ENCODE measurements at regions not wholly inside any gene's neighbourhood (a gene's known extent, or its start where the extent isn't known, plus 50 kb on each side); places are given as distances from the start of the nearest gene placed in this dataset.

GRCh38 chr1:34470401-34470800 lies 284.4 kb upstream of the GJB5 start:
- Histone ChIP-seq H2AFZ (ENCODE audit: low read length) (no peak overlapping the region), H3K79me2 (ENCODE audit: low read length) (no peaks in the 10 kb centered on the region), H3K9ac (ENCODE audit: low read length) (no peak overlapping the region), H3K4me2 (ENCODE audit: low read depth, low read length, poor library complexity, severe bottlenecking) (no peak overlapping the region), H3K36me3 (ENCODE audit: insufficient read depth, low read length) (no peaks in the 10 kb centered on the region), H3K9me2 (replicated peaks; ENCODE audit: insufficient read depth, low read length) (no peaks in the 10 kb centered on the region), H3K4me1 (ENCODE audit: low read length) (no peaks in the 10 kb centered on the region), H3K9me3 (ENCODE audit: low read length) (no peaks in the 10 kb centered on the region), H3K27me3 (ENCODE audit: low read length) (no peaks in the 10 kb centered on the region), H4K20me1 (ENCODE audit: insufficient read depth, low read depth, low read length) (no peaks in the 10 kb centered on the region), H3K27ac (ENCODE audit: low read length) (no peak overlapping the region), H3K4me3 (ENCODE audit: low read length) (no peak overlapping the region)
- no peak for DNase-seq

- DNase-seq: no peak
- H3K4me1 ChIP-seq (ENCODE audit: low read length): no peaks in the 10 kb centered on the region
- no peak overlapping the region for H3K9ac ChIP-seq (ENCODE audit: low read length)
- no peak overlapping the region for H3K27ac ChIP-seq (ENCODE audit: low read length)
- no peaks in the 10 kb centered on the region for H4K20me1 ChIP-seq (ENCODE audit: insufficient read depth, low read depth, low read length)
- H3K9me2 ChIP-seq (replicated peaks; ENCODE audit: insufficient read depth, low read length): no peaks in the 10 kb centered on the region
- H3K4me2 ChIP-seq (ENCODE audit: low read depth, low read length, poor library complexity, severe bottlenecking): no peak overlapping the region
- no peaks in the 10 kb centered on the region for H3K79me2 ChIP-seq (ENCODE audit: low read length)
- no peaks in the 10 kb centered on the region for H3K9me3 ChIP-seq (ENCODE audit: low read length)
- H3K36me3 ChIP-seq (ENCODE audit: insufficient read depth, low read length): no peaks in the 10 kb centered on the region
- no peak overlapping the region for H3K4me3 ChIP-seq (ENCODE audit: low read length)
- H3K27me3 ChIP-seq (ENCODE audit: low read length): no peaks in the 10 kb centered on the region
- no peak overlapping the region for H2AFZ ChIP-seq (ENCODE audit: low read length)
Measured at GRCh38 chr1:34474566-34474965, 280.3 kb upstream of the GJB5 start.

- H3K4me3 ChIP-seq (ENCODE audit: low read length): no peak overlapping the region
- no peaks in the 10 kb centered on the region for H3K27me3 ChIP-seq (ENCODE audit: low read length)
- no peak overlapping the region for H3K4me2 ChIP-seq (ENCODE audit: low read depth, low read length, poor library complexity, severe bottlenecking)
- no peaks in the 10 kb centered on the region for H3K79me2 ChIP-seq (ENCODE audit: low read length)
- H3K27ac ChIP-seq (ENCODE audit: low read length): no peak overlapping the region
- H4K20me1 ChIP-seq (ENCODE audit: insufficient read depth, low read depth, low read length): no peaks in the 10 kb centered on the region
- DNase-seq: no peak
- no peaks in the 10 kb centered on the region for H3K4me1 ChIP-seq (ENCODE audit: low read length)
- no peaks in the 10 kb centered on the region for H3K9me2 ChIP-seq (replicated peaks; ENCODE audit: insufficient read depth, low read length)
- H3K36me3 ChIP-seq (ENCODE audit: insufficient read depth, low read length): no peaks in the 10 kb centered on the region
- no peak overlapping the region for H2AFZ ChIP-seq (ENCODE audit: low read length)
- no peaks in the 10 kb centered on the region for H3K9me3 ChIP-seq (ENCODE audit: low read length)
- no peak overlapping the region for H3K9ac ChIP-seq (ENCODE audit: low read length)
Measured at GRCh38 chr1:34476371-34476770, 278.5 kb upstream of the GJB5 start.

GRCh38 chr1:34477632-34478141 lies 277.2 kb upstream of the GJB5 start:
- H3K27ac ChIP-seq (ENCODE audit: low read length): no peak overlapping the region
- no peak overlapping the region for H3K4me2 ChIP-seq (ENCODE audit: low read depth, low read length, poor library complexity, severe bottlenecking)
- no peaks in the 10 kb centered on the region for H4K20me1 ChIP-seq (ENCODE audit: insufficient read depth, low read depth, low read length)
- no peaks in the 10 kb centered on the region for H3K4me1 ChIP-seq (ENCODE audit: low read length)
- H2AFZ ChIP-seq (ENCODE audit: low read length): no peak overlapping the region
- H3K4me3 ChIP-seq (ENCODE audit: low read length): no peak overlapping the region
- no peaks in the 10 kb centered on the region for H3K79me2 ChIP-seq (ENCODE audit: low read length)
- no peak overlapping the region for H3K9ac ChIP-seq (ENCODE audit: low read length)
- no peaks in the 10 kb centered on the region for H3K36me3 ChIP-seq (ENCODE audit: insufficient read depth, low read length)
- no peak for DNase-seq
- no peaks in the 10 kb centered on the region for H3K9me3 ChIP-seq (ENCODE audit: low read length)
- no peaks in the 10 kb centered on the region for H3K9me2 ChIP-seq (replicated peaks; ENCODE audit: insufficient read depth, low read length)
- H3K27me3 ChIP-seq (ENCODE audit: low read length): no peaks in the 10 kb centered on the region

GRCh38 chr1:34478515-34479076 lies 276.3 kb upstream of the GJB5 start:
- Histone ChIP-seq H3K27ac (ENCODE audit: low read length) (no peak overlapping the region), H4K20me1 (ENCODE audit: insufficient read depth, low read depth, low read length) (no peaks in the 10 kb centered on the region), H3K9me3 (ENCODE audit: low read length) (no peaks in the 10 kb centered on the region), H3K4me2 (ENCODE audit: low read depth, low read length, poor library complexity, severe bottlenecking) (no peak overlapping the region), H3K4me1 (ENCODE audit: low read length) (no peaks in the 10 kb centered on the region), H3K27me3 (ENCODE audit: low read length) (no peaks in the 10 kb centered on the region), H3K9me2 (replicated peaks; ENCODE audit: insufficient read depth, low read length) (no peaks in the 10 kb centered on the region), H3K79me2 (ENCODE audit: low read length) (no peaks in the 10 kb centered on the region), H3K9ac (ENCODE audit: low read length) (no peak overlapping the region), H3K4me3 (ENCODE audit: low read length) (no peak overlapping the region), H2AFZ (ENCODE audit: low read length) (no peak overlapping the region), H3K36me3 (ENCODE audit: insufficient read depth, low read length) (no peaks in the 10 kb centered on the region)
- no peak for DNase-seq

- Histone ChIP-seq H3K4me1 (ENCODE audit: low read length) (no peaks in the 10 kb centered on the region), H3K27ac (ENCODE audit: low read length) (no peak overlapping the region), H2AFZ (ENCODE audit: low read length) (no peak overlapping the region), H3K4me3 (ENCODE audit: low read length) (no peak overlapping the region), H3K79me2 (ENCODE audit: low read length) (no peaks in the 10 kb centered on the region), H3K9me3 (ENCODE audit: low read length) (no peaks in the 10 kb centered on the region), H3K9me2 (replicated peaks; ENCODE audit: insufficient read depth, low read length) (no peaks in the 10 kb centered on the region), H3K27me3 (ENCODE audit: low read length) (no peaks in the 10 kb centered on the region), H3K9ac (ENCODE audit: low read length) (no peak overlapping the region), H4K20me1 (ENCODE audit: insufficient read depth, low read depth, low read length) (no peaks in the 10 kb centered on the region), H3K36me3 (ENCODE audit: insufficient read depth, low read length) (no peaks in the 10 kb centered on the region), H3K4me2 (ENCODE audit: low read depth, low read length, poor library complexity, severe bottlenecking) (no peak overlapping the region)
- no peak for DNase-seq
Measured at GRCh38 chr1:34479731-34480130, 275.1 kb upstream of the GJB5 start.

- H3K36me3 ChIP-seq (ENCODE audit: insufficient read depth, low read length): no peaks in the 10 kb centered on the region
- no peak overlapping the region for H3K9ac ChIP-seq (ENCODE audit: low read length)
- no peak overlapping the region for H3K4me2 ChIP-seq (ENCODE audit: low read depth, low read length, poor library complexity, severe bottlenecking)
- H2AFZ ChIP-seq (ENCODE audit: low read length): no peak overlapping the region
- no peak for DNase-seq
- no peaks in the 10 kb centered on the region for H3K9me3 ChIP-seq (ENCODE audit: low read length)
- no peaks in the 10 kb centered on the region for H3K9me2 ChIP-seq (replicated peaks; ENCODE audit: insufficient read depth, low read length)
- H3K27ac ChIP-seq (ENCODE audit: low read length): no peak overlapping the region
- H3K79me2 ChIP-seq (ENCODE audit: low read length): no peaks in the 10 kb centered on the region
- no peaks in the 10 kb centered on the region for H3K27me3 ChIP-seq (ENCODE audit: low read length)
- H3K4me3 ChIP-seq (ENCODE audit: low read length): no peak overlapping the region
- no peaks in the 10 kb centered on the region for H3K4me1 ChIP-seq (ENCODE audit: low read length)
- H4K20me1 ChIP-seq (ENCODE audit: insufficient read depth, low read depth, low read length): no peaks in the 10 kb centered on the region
Measured at GRCh38 chr1:34488080-34488708, 266.7 kb upstream of the GJB5 start.

- Histone ChIP-seq H3K9ac (ENCODE audit: low read length) (no peak overlapping the region), H3K4me1 (ENCODE audit: low read length) (no peaks in the 10 kb centered on the region), H3K9me2 (replicated peaks; ENCODE audit: insufficient read depth, low read length) (no peaks in the 10 kb centered on the region), H3K4me3 (ENCODE audit: low read length) (no peak overlapping the region), H3K79me2 (ENCODE audit: low read length) (no peaks in the 10 kb centered on the region), H2AFZ (ENCODE audit: low read length) (no peak overlapping the region), H3K4me2 (ENCODE audit: low read depth, low read length, poor library complexity, severe bottlenecking) (no peak overlapping the region), H4K20me1 (ENCODE audit: insufficient read depth, low read depth, low read length) (no peaks in the 10 kb centered on the region), H3K27ac (ENCODE audit: low read length) (no peak overlapping the region), H3K9me3 (ENCODE audit: low read length) (no peaks in the 10 kb centered on the region), H3K27me3 (ENCODE audit: low read length) (no peaks in the 10 kb centered on the region), H3K36me3 (ENCODE audit: insufficient read depth, low read length) (no peaks in the 10 kb centered on the region)
- DNase-seq: peak; percentile 66
Measured at GRCh38 chr1:34500451-34500850, 254.4 kb upstream of the GJB5 start.
